Natural killer cell (primary cell): ENCODE measurements at regions not wholly inside any gene's neighbourhood (a gene's known extent, or its start where the extent isn't known, plus 50 kb on each side); places are given as distances from the start of the nearest gene placed in this dataset.

Experiments used
- ATAC-seq, 3 donors: fragments of 150-1000 bp in 2 of 3; fragments of 200-7000 bp in 1 of 3; cut with Tn5 transposase; 1 replicate in 1 of 3; 2 replicates in 2 of 3; pipeline ENCODE4 v1.10.0; 2021; ENCODE audit warnings: mild to moderate bottlenecking in 2 of 3, moderate library complexity in 2 of 3
- DNase-seq, 2 donors: peaks; one replicate each; pipeline versions ENCODE4 v3.0.0 to v3.0.0-alpha.2; 2013 to 2021; ENCODE audit warnings: mixed read lengths in 1 of 2
- H3K27ac ChIP-seq: one replicate; pipeline ENCODE4 v1.5.1; 2013; ENCODE audit warnings: mild to moderate bottlenecking, low read length
- H3K27me3 ChIP-seq: one replicate; pipeline ENCODE4 v1.6.1; 2013; ENCODE audit warnings: low read length; ENCODE audit not compliant: control insufficient read depth, insufficient read depth
- H3K36me3 ChIP-seq: one replicate; pipeline ENCODE4 v1.6.1; 2013; ENCODE audit warnings: low read length; ENCODE audit not compliant: control insufficient read depth, insufficient read depth
- H3K4me1 ChIP-seq: one replicate; pipeline ENCODE4 v1.6.1; 2013; ENCODE audit warnings: low read length; ENCODE audit not compliant: control insufficient read depth, insufficient read depth
- H3K4me3 ChIP-seq: one replicate; pipeline ENCODE4 v1.5.1; 2013; ENCODE audit warnings: low read length
- H3K9me3 ChIP-seq: one replicate; pipeline ENCODE4 v1.6.1; 2013; ENCODE audit warnings: low read length; ENCODE audit not compliant: control insufficient read depth, insufficient read depth
- H3K27ac Mint-ChIP-seq, 2 donors: one replicate each; pipeline ENCODE4 v1.8.0; 2022; ENCODE audit warnings: mild to moderate bottlenecking in 2 of 2, mixed read lengths in 2 of 2, moderate library complexity in 1 of 2
- H3K27me3 Mint-ChIP-seq, 2 donors: one replicate each; pipeline ENCODE4 v1.8.0; 2022; ENCODE audit warnings: low read depth in 2 of 2, mixed read lengths in 2 of 2
- H3K36me3 Mint-ChIP-seq: one replicate; pipeline ENCODE4 v1.8.0; 2022; ENCODE audit warnings: mixed read lengths
- H3K4me1 Mint-ChIP-seq, 2 donors: one replicate each; pipeline ENCODE4 v1.8.0; 2022; ENCODE audit warnings: mixed read lengths in 2 of 2
- H3K4me3 Mint-ChIP-seq: one replicate; pipeline ENCODE4 v1.8.0; 2022; ENCODE audit warnings: mild to moderate bottlenecking, moderate library complexity, mixed read lengths
- H3K9me3 Mint-ChIP-seq, 2 donors: one replicate each; pipeline ENCODE4 v1.8.0; 2022; ENCODE audit warnings: mixed read lengths in 2 of 2
- CTCF ChIP-seq: fragments of 200-600 bp; IDR thresholded peaks from one replicate; pipeline ENCODE4 v1.8.0; 2022; ENCODE audit warnings: antibody characterized with exemption
- WGBS: methylation state at CpG from one replicate; pipeline ENCODE4 v1.1.7; 2013; ENCODE audit warnings: missing lambda C conversion rate; ENCODE audit not compliant: insufficient coverage; 5-methylcytosine and 5-hydroxymethylcytosine counted together
- intact Hi-C: fragments of 100-400 bp; cut with micrococcal nuclease; formaldehyde crosslinking; loops from one replicate; pipeline ENCODE4 v1.14.2; 2022

GRCh38 chrX:1035206-1035605 lies 177.2 kb downstream of the CRLF2 start:
- Histone ChIP-seq H3K27ac (no peak overlapping the region), H3K4me1 (no peaks in the 10 kb centered on the region), H3K36me3 (no peaks in the 10 kb centered on the region), H3K9me3 (no peaks in the 10 kb centered on the region), H3K4me3 (no peak overlapping the region), H3K27me3 (no peaks in the 10 kb centered on the region)
- intact Hi-C loops, result no loop called here
- no peaks in the 10 kb centered on the region for H3K27me3 Mint-ChIP-seq
- no peak for TF ChIP-seq CTCF
- no peak overlapping the region for H3K27ac Mint-ChIP-seq
- no peak overlapping the region for H3K4me3 Mint-ChIP-seq
- no peaks in the 10 kb centered on the region for H3K4me1 Mint-ChIP-seq
- 87% methylated on average over 18 of the region's 19 CpGs for WGBS
- no peak for DNase-seq
- no peak for ATAC-seq
- no peaks in the 10 kb centered on the region for H3K36me3 Mint-ChIP-seq
- no peaks in the 10 kb centered on the region for H3K9me3 Mint-ChIP-seq

DNA sequence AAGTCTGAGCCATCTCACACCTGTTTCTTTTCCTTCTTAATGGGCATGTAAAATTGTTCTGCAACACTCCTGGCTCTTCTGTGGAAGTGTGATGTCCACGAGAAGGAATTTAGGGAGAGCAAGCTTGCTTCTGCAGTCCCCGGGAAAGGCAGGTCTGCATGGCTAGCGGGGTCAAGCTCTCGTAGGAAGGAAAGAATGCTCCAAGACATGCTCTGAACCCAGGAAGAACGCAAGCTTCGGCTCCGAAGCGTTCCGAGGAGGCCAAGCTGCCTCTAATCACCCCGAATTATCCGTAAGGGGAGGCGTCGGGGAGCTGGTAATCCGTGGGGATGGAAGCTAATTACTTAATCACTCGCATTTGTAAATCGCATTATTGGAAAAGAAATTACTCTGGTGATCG lies 177.7 kb downstream of the CRLF2 start:
- H3K27me3 ChIP-seq, result no peaks in the 10 kb centered on the region
- DNase-seq (no peak), ATAC-seq (no peak)
- Mint-ChIP-seq H3K27me3 (no peaks in the 10 kb centered on the region), H3K4me3 (no peak overlapping the region), H3K4me1 (no peaks in the 10 kb centered on the region), H3K36me3 (no peaks in the 10 kb centered on the region), H3K9me3 (no peaks in the 10 kb centered on the region), H3K27ac (no peak overlapping the region)
- no peak for TF ChIP-seq CTCF
- no peaks in the 10 kb centered on the region for H3K9me3 ChIP-seq
- intact Hi-C loops, result no loop called here
- H3K36me3 ChIP-seq, result no peaks in the 10 kb centered on the region
- H3K27ac ChIP-seq, result no peak overlapping the region
- 87% methylated on average over 17 of the region's 17 CpGs for WGBS
- no peaks in the 10 kb centered on the region for H3K4me1 ChIP-seq
- no peak overlapping the region for H3K4me3 ChIP-seq

DNA sequence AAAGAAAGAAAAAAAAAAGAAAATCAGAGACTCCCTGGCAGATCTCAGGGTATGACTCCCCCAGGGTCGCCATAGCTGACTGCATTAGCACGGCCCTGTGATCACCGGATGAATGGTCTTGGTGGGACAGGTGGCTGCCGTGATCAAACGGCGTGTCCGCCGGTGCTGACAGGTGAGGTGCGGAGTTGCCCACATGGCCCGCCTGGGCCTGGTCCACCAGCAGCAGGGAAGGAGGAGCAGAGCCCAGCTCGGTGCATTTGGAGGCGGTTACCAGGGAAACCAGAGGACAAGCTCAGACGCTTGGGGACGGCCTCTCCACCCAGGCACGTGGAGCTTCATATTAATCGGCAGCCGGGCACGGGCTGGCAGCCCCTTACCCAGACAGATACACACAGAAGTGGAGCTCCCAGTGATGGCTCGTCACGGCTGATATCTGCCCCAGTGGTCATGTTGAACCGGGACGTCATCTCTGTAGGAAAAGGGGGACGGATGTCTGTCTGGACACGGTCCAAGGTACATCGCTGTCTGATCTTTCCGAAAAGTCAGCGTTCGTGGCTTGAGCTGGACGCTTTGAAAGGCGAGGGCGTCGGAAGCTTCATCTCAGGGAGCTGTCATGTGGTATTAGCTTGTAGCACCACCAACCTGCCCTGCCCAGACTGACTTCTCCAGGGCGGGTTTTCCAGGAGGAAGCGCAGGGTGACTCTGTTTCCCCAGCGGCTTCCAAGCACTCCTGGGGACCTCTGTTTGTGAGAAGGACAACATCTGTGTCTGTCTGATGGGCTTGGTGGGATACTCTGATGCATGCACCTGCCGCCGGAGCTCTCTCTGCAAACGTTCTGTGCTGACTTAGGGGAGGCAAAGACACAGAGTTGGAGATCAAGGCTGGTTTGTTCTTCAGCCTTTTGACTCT lies 180.7 kb downstream of the CRLF2 start:
- ATAC-seq (no peak), DNase-seq (no peak)
- no peak overlapping the region for H3K27ac ChIP-seq
- Mint-ChIP-seq H3K27me3 (peaks cover 7 to 13% of the 10 kb centered on the region in 2 donors), H3K9me3 (no peaks in the 10 kb centered on the region), H3K4me1 (peaks cover 13% of the 10 kb centered on the region in 2 donors), H3K36me3 (no peaks in the 10 kb centered on the region), H3K27ac (no peak overlapping the region), H3K4me3 (no peak overlapping the region)
- H3K27me3 ChIP-seq, result no peaks in the 10 kb centered on the region
- H3K4me3 ChIP-seq, result no peak overlapping the region
- WGBS, result 91% methylated on average over 38 of the region's 38 CpGs
- TF ChIP-seq CTCF, result no peak
- H3K9me3 ChIP-seq, result no peaks in the 10 kb centered on the region
- H3K4me1 ChIP-seq, result peaks cover 6% of the 10 kb centered on the region
- no peaks in the 10 kb centered on the region for H3K36me3 ChIP-seq
- intact Hi-C loops, result no loop called here

GRCh38 chrX:1029494-1029893 lies 183.0 kb downstream of the CRLF2 start:
- H3K4me3 Mint-ChIP-seq, result no peak overlapping the region
- 91% methylated on average over 15 of the region's 15 CpGs for WGBS
- H3K27ac ChIP-seq, result no peak overlapping the region
- no peaks in the 10 kb centered on the region for H3K9me3 Mint-ChIP-seq
- ATAC-seq (no peak), DNase-seq (no peak)
- H3K36me3 ChIP-seq, result no peaks in the 10 kb centered on the region
- peaks cover 17 to 19% of the 10 kb centered on the region in 2 donors for H3K4me1 Mint-ChIP-seq
- H3K27ac Mint-ChIP-seq, result no peak overlapping the region
- H3K4me3 ChIP-seq, result no peak overlapping the region
- no peaks in the 10 kb centered on the region for H3K36me3 Mint-ChIP-seq
- no peaks in the 10 kb centered on the region for H3K27me3 ChIP-seq
- peaks cover 15% of the 10 kb centered on the region for H3K4me1 ChIP-seq
- intact Hi-C loops, result no loop called here
- H3K27me3 Mint-ChIP-seq, result peaks cover 7 to 13% of the 10 kb centered on the region in 2 donors
- TF ChIP-seq CTCF, result no peak
- H3K9me3 ChIP-seq, result no peaks in the 10 kb centered on the region
